GM18505 (cell line): ENCODE measurements at regions not wholly inside any gene's neighbourhood (a gene's known extent, or its start where the extent isn't known, plus 50 kb on each side); places are given as distances from the start of the nearest gene placed in this dataset.

Experiments used
- ATAC-seq: cut with Tn5 transposase; IDR thresholded peaks from one replicate; pipeline ENCODE4 v1.9.1; 2021; ENCODE audit not compliant: unreplicated experiment
- POLR2A ChIP-seq: IDR thresholded peaks from 4 replicates; pipeline ENCODE4 v1.6.1; 2011; ENCODE audit warnings: borderline replicate concordance; ENCODE audit not compliant: insufficient read depth, insufficient read length; ENCODE audit errors: extremely low read depth

DNA sequence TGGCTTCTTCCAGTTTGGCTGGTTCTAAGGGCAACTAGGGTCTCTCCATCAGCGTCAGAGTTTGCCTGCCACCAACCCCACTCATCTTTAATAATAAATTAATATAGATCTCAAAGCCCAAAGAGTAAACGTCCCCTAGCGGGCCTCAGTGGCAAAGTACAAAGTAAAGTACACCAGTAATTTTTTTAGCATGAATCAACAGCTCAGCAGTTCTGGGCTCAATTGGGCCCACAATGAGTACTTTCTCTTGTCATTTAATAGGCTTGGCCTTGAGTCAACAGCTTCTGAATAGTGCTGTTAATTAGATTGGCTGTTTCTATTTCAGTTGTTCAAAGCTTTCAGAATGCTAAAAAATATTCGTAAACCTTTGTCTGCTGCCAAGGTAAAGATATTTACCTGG lies 89.0 kb upstream of the PFN2 start:
- no peak for TF ChIP-seq POLR2A
- ATAC-seq = no peak

DNA sequence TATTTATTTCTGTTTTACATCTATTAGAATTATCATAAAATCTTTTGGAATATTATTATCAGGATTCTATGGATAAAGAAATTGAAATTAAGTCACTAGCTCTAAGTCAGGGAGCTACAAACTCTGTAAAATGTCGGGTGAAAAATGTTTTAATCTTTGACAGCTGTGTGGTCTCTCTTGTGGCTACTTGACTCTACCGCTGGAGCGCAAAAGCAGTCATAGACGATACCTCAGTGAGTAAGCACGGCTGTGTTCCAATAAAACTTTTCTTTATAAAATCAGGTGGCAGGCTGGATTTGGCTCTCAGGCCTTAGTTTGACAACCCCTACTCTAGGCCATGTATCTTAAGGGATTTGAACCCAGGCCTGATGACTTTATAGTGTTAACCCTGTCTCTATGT lies 88.5 kb upstream of the PFN2 start:
- no peak for ATAC-seq
- TF ChIP-seq POLR2A = no peak

DNA sequence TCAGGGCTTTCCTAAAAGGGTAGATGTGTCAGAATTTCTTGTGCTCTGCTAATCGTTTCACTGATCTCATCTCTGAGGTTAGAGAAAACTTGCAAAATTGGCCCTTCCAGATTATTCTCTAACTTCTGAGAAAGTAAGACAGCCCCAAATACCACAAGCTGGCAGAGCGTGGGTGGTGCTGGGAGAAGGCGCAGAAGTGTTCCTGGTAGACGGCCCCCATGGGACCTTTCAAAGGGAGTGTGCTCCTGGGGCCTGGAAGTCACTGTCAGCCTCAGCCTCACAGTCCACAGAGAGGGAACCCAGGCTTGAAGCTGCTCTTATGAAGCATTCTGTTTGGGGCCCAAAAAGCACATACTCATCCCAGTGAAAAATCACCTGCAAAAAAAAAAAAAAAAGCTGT lies 86.5 kb upstream of the PFN2 start:
- TF ChIP-seq POLR2A = no peak
- ATAC-seq = no peak

DNA sequence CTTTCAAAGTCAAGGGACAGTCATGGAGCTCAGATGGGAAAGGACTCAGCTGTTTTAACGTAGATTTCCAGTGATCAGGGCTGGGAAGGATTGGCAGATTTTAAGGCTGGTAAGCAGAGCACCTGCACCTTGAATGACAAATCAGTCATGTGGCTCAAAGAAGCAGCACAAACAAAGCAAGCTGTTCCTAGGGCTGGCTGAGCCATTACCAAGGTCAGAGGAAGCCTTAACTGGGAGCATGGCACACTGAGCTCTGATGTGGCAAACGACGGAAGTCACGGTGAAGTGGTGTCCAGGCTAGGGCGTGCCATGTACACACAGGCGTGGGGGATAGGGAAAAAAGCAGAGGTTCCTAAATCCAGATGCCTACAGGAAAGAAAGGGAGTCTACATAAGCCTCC lies 84.6 kb upstream of the PFN2 start:
- ATAC-seq = no peak
- TF ChIP-seq POLR2A = no peak

DNA sequence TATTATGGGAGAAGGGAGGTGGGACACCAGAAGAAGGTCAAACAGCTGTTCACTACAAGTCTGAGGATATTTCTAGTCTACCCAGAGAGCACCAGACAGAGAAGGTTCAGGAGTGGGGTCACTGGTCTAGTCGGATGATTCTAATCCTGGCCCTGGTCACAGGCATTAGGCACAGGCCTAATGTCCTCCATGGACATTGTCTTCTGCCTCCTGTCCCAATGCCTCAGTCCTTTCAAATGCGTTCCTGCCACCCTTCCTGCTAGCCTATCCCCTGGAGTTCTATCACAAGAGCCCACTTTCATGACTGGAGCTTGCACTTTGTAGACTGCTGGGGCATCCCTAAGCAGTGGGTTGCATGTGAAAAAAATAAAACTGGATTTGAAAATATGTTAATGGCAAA lies 83.9 kb upstream of the PFN2 start:
- no peak for TF ChIP-seq POLR2A
- ATAC-seq = no peak

DNA sequence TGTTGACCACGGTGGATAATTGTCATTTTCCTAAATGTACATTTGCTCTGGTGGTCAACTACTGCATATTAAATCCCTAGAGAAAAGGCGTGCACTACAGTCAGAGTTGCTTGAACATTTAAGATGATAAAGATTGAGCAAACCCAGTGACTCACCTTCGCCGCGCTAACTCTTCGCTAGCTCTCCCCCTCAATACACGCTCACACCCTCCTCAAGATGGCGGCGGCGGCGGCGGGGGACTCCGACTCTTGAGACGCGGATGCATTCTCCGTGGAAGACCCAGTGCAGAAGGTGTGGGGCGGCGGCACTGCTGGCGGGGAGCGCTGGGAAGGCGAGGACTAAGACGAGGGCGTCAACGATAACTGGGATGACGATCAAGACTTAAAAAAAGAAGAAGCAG lies 79.8 kb upstream of the PFN2 start:
- no peak for TF ChIP-seq POLR2A
- ATAC-seq = no peak

DNA sequence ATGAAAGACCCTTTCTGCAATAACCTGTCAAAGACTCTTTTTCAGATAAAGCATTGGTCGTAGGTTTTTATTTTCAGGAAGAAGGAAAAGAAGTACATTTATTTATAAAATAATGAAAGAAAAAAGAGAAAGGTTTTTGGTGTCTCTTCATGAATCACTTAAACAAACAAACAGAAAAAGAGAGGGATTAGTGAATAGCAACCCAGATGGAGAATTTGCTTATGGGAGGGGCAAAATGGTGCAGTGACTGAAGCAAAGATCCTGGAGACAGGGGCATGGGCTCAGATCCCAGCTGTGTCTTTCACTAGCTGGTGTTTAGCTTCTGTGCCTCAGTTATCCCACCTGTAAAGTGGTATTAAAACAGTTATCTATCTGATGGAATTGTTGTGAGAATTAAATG lies 78.6 kb upstream of the PFN2 start:
- ATAC-seq = no peak
- TF ChIP-seq POLR2A = no peak

DNA sequence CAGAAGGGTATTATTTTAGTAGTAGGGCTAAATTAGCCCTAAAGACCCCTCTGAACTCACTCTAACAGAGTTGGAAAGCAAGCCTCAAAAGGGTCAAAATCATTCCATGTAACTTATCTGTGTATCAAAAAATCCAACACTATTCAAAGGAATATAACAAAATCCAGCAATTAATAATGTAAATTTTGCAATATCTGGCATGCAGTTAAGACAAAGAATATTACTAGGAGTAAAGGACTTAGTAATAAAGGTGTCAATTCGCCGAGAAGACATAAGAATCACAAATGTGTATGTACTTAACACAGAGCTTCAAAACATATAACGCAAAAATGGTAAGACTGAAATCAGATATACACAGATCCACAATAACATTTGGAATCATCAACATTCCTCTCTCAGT lies 71.2 kb upstream of the PFN2 start:
- TF ChIP-seq POLR2A = no peak
- ATAC-seq = no peak

DNA sequence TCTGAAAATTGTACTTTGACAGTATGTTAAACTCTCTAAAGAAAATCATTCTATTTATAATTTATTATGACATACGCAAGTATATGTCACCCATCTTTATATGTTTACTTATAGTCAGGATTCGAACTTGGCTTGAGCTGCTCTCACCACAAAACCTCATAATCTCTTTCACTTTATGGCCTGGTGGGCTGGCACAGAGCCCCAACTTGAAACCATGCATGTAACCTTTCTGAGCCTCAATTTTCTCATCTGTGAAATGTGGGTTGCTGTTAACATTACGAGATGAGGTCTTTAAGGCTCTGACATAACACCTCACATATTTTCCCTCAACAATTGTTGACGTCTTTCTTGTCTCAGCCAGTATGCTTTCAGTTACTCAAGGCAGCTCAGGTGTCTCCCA lies 69.4 kb upstream of the PFN2 start:
- no peak for ATAC-seq
- no peak for TF ChIP-seq POLR2A

DNA sequence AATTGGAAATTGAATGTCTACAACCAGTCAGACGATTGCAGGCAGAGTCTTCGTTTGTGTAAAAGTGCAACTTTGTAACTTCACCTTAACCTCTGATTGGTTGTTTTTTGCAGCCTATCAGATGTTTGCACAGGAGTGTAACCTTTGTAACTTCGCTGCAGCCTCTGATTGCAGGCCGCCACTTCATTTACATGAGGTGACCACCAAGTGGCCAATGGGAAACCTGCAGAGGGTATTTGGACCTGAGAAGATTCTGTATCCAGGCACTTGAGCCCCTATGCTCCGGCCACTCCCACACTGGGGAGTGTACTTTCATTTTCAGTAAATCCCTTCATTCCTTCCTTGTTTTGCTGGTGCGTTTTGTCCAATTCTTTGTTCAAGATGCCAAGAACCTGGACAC lies 68.1 kb upstream of the PFN2 start:
- TF ChIP-seq POLR2A = no peak
- no peak for ATAC-seq

DNA sequence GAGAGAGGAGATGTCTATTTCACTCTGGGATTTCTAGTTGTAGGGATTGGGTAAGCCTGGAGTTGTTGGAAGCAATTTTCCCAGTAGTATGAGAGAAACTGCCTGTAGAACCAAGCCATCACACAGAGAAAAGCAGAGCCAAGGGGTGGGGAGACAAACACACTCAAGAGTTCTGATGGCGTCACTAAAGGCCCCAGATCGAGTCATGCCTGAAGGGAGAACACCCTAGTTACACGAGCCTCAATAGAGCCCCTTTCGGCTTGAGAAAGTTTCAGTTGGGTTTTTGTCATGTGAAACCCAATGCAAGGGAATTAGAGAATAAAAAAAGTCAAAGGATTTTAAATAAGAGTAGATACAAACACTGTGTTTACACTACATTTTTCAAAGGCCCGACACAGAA lies 66.1 kb upstream of the PFN2 start:
- no peak for TF ChIP-seq POLR2A
- no peak for ATAC-seq

DNA sequence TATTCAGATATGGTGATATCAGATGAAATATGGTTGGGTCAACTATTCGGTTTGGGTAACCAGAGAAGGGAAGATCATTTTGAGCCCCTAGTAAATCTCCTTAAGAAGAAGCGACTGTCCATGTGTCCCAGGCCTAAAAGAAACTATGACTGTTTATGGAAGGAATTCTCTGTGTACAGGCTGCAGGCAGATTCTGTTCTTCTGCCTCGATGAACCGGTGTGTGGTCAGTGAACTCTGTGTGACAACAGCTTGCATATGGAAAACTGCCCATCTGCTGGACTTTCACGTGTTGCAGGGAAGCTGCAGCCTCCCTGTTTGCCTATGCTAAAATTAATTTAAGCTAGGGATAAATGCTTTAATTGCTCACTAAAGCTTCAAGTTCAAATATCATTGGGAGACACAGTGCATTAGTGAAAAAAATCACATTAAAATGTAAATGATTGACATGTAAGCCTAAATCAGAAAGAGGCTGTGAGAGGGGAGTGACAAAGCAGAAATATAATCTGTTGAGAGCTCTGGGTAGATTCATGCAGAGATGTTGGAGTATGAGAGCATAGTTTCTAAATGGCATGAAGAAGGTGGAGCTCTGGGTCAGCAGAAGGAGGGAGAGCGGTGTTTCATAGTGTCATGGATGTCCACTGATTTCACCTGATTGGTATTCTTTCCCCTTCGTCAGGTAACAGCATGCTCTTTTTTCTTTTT lies 65.4 kb upstream of the PFN2 start:
- no peak for TF ChIP-seq POLR2A
- ATAC-seq = no peak

DNA sequence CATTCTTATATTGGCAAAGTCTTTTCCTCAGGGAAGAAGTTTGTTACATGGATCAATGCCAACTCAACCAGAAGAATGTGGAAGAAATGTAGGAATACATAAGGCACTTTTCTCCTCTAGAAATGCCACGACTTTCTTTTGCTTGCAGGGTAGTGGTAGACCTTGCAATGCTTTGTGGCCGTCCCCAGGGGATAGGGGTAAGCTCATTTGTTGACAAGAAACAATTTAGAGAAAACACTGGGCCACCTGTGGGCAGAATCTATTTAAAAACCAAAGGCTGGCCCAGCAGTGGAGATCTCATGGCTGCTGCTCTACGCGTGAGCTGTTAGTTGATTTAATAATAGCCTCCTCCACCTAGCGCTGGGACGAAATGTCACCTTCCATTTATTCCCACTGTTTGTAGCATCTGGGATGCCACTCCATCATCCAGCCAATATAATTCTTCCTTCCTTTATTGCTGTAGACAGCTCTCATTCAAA lies 64.6 kb upstream of the PFN2 start:
- TF ChIP-seq POLR2A = no peak
- ATAC-seq = no peak

DNA sequence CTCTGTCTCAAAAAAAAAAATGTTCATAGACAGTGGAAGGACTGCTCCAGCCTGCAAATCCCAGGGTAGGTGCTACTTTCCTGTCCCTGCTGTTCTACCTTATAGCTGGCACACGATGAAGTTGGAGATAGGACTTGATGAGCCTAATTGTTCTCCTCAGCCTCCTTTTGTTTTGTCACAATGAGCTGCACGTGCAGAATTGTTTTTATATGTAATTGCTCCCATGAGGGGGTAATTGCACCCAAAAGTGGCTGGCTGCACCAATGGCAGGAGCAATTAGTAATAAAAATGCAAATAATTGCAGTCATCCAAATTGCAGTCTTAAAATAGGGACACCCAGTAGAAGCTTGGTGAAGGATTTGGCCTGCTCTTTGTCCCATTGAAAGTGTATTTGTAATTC lies 63.0 kb upstream of the PFN2 start:
- ATAC-seq = no peak
- no peak for TF ChIP-seq POLR2A

DNA sequence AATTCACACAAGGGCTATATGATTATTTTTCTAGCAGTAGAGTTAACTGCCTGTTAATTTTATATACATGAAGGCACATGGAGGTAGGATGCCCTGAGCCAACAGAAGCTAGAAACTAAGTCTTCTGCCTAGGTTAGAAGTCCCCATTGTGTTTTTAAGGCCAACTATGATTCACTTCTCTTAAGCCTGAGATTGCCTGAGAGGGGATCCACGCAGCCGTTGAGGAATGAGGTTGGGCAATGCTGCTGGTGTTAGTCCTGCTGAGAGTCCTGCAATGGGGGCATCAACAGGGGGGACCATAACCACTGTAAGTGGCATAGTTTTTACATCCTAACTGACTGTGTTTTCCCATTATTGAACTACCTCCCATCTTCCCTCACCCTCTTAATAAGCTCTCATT lies 60.1 kb upstream of the PFN2 start:
- no peak for ATAC-seq
- no peak for TF ChIP-seq POLR2A
